Breast epithelium (tissue), 3 donors: ENCODE measurements at regions not wholly inside any gene's neighbourhood (a gene's known extent, or its start where the extent isn't known, plus 50 kb on each side); places are given as distances from the start of the nearest gene placed in this dataset.

Source experiments
- POLR2A ChIP-seq: fragments of 450-650 bp; IDR thresholded peaks from one replicate; pipeline ENCODE4 v1.6.1; 2016; ENCODE audit warnings: antibody characterized with exemption, mild to moderate bottlenecking, moderate library complexity
- TF ChIP-seq, protein P1 (sequence below), 3 donors: fragments of 450-650 bp; IDR thresholded peaks; one replicate each; pipeline ENCODE4 v1.5.1; 2016 to 2017; ENCODE audit warnings: antibody characterized with exemption in 3 of 3, mild to moderate bottlenecking in 3 of 3, moderate library complexity in 3 of 3

DNA sequence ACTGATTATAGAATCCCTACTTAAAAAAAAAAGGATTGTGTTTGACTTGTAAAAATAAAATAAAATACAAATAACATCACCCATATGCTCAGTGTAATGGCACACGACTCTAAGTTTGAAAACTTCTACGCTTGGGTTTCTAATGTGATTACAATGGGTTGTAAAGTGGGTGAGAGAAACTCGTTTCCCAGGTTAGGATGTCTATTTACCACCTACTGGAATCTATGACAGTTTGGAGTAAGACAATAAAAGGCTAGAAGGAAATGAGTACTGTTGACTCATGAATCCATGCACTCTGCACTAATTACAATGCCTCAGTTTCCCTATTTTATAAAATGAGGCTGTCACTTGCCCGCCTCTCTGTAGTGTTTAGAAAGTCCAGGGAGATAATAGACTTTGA lies 204.0 kb upstream of the FOXN2 start:
- TF ChIP-seq, protein P1, sequence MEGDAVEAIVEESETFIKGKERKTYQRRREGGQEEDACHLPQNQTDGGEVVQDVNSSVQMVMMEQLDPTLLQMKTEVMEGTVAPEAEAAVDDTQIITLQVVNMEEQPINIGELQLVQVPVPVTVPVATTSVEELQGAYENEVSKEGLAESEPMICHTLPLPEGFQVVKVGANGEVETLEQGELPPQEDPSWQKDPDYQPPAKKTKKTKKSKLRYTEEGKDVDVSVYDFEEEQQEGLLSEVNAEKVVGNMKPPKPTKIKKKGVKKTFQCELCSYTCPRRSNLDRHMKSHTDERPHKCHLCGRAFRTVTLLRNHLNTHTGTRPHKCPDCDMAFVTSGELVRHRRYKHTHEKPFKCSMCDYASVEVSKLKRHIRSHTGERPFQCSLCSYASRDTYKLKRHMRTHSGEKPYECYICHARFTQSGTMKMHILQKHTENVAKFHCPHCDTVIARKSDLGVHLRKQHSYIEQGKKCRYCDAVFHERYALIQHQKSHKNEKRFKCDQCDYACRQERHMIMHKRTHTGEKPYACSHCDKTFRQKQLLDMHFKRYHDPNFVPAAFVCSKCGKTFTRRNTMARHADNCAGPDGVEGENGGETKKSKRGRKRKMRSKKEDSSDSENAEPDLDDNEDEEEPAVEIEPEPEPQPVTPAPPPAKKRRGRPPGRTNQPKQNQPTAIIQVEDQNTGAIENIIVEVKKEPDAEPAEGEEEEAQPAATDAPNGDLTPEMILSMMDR (IDR thresholded peaks at IDR 0.05): no peak
- no peak for TF ChIP-seq POLR2A
